GM21447 (cell line): ENCODE measurements at regions not wholly inside any gene's neighbourhood (a gene's known extent, or its start where the extent isn't known, plus 50 kb on each side); places are given as distances from the start of the nearest gene placed in this dataset.

ENCODE experiments used
- ATAC-seq: cut with Tn5 transposase; IDR thresholded peaks from one replicate; pipeline ENCODE4 v1.9.1; 2021; ENCODE audit not compliant: unreplicated experiment

- no peak for ATAC-seq
These were observed 84.5 kb upstream of the ATP11B start for GRCh38 chr3:182708810-182709209.

GRCh38 chr3:182709306-182709705 lies 84.0 kb upstream of the ATP11B start:
- ATAC-seq: no peak

GRCh38 chr3:182710557-182711157 lies 82.6 kb upstream of the ATP11B start:
- no peak for ATAC-seq

GRCh38 chr3:182711261-182711683 lies 82.0 kb upstream of the ATP11B start:
- no peak for ATAC-seq

GRCh38 chr3:182711853-182712252 lies 81.5 kb upstream of the ATP11B start:
- no peak for ATAC-seq

GRCh38 chr3:182713111-182713510 lies 80.2 kb upstream of the ATP11B start:
- ATAC-seq: no peak

GRCh38 chr3:182713743-182714517 lies 79.4 kb upstream of the ATP11B start:
- peak; percentile 39 for ATAC-seq

GRCh38 chr3:182715006-182715405 lies 78.3 kb upstream of the ATP11B start:
- ATAC-seq: no peak

GRCh38 chr3:182716114-182716688 lies 77.1 kb upstream of the ATP11B start:
- peak; percentile 63 for ATAC-seq

- peak; percentile 76 for ATAC-seq
These were observed 76.1 kb upstream of the ATP11B start for GRCh38 chr3:182717216-182717615.

GRCh38 chr3:182722907-182723306 lies 70.4 kb upstream of the ATP11B start:
- ATAC-seq: no peak

- no peak for ATAC-seq
These were observed 69.7 kb upstream of the ATP11B start for GRCh38 chr3:182723596-182723995.

GRCh38 chr3:182725372-182726251 lies 67.7 kb upstream of the ATP11B start:
- ATAC-seq: no peak

GRCh38 chr3:182726258-182727142 lies 66.8 kb upstream of the ATP11B start:
- no peak for ATAC-seq

- no peak for ATAC-seq
These were observed 65.1 kb upstream of the ATP11B start for GRCh38 chr3:182728238-182728637.

GRCh38 chr3:182729903-182730674 lies 63.2 kb upstream of the ATP11B start:
- peak; percentile 82 for ATAC-seq

- peak; percentile 5 for ATAC-seq
These were observed 62.6 kb upstream of the ATP11B start for GRCh38 chr3:182730675-182731042.

GRCh38 chr3:182731764-182732163 lies 61.5 kb upstream of the ATP11B start:
- ATAC-seq: no peak

GRCh38 chr3:182732232-182733015 lies 60.9 kb upstream of the ATP11B start:
- no peak for ATAC-seq
